ENCODE measurements at regions not wholly inside any gene's neighbourhood (a gene's known extent, or its start where the extent isn't known, plus 50 kb on each side); places are given as distances from the start of the nearest gene placed in this dataset.
A peak's percentile ranks its signal among the peaks of the same experiment; 100 is the strongest.

- Histone ChIP-seq H3K4me1 (ENCODE audit: control insufficient read depth, insufficient read depth, low read length) (peaks cover 25% of the 10 kb centered on the region), H3K27me3 (ENCODE audit: control insufficient read depth, insufficient read depth, low read length) (no peaks in the 10 kb centered on the region), H3K27ac (ENCODE audit: low read length) (no peak overlapping the region), H3K36me3 (ENCODE audit: control insufficient read depth, insufficient read depth, low read length) (no peaks in the 10 kb centered on the region), H3K9me3 (replicated peaks; ENCODE audit: control insufficient read depth, low read depth, low read length) (no peaks in the 10 kb centered on the region), H3K4me3 (ENCODE audit: low read length) (no peak overlapping the region)
- 79% methylated on average over 2 of the region's 4 CpGs for WGBS (ENCODE audit: insufficient coverage)
- DNase-seq, result no peak
These were observed 450.7 kb downstream of the TNS1 start for GRCh38 chr2:217552081-217552480.

GRCh38 chr2:217551252-217551899, 451.4 kb downstream of the TNS1 start:
- H3K4me3 ChIP-seq (ENCODE audit: low read length), result no peak overlapping the region
- no peaks in the 10 kb centered on the region for H3K36me3 ChIP-seq (ENCODE audit: control insufficient read depth, insufficient read depth, low read length)
- no peaks in the 10 kb centered on the region for H3K9me3 ChIP-seq (replicated peaks; ENCODE audit: control insufficient read depth, low read depth, low read length)
- no peaks in the 10 kb centered on the region for H3K27me3 ChIP-seq (ENCODE audit: control insufficient read depth, insufficient read depth, low read length)
- peak; percentile 71 for DNase-seq
- 0% methylated on average over 1 of the region's 3 CpGs for WGBS (ENCODE audit: insufficient coverage)
- no peak overlapping the region for H3K27ac ChIP-seq (ENCODE audit: low read length)
- peaks cover 25% of the 10 kb centered on the region for H3K4me1 ChIP-seq (ENCODE audit: control insufficient read depth, insufficient read depth, low read length)

- Histone ChIP-seq H3K4me1 (ENCODE audit: control insufficient read depth, insufficient read depth, low read length) (peaks cover 3% of the 10 kb centered on the region), H3K36me3 (ENCODE audit: control insufficient read depth, insufficient read depth, low read length) (no peaks in the 10 kb centered on the region), H3K27me3 (ENCODE audit: control insufficient read depth, insufficient read depth, low read length) (peaks cover 2% of the 10 kb centered on the region), H3K4me3 (ENCODE audit: low read length) (no peak overlapping the region), H3K9me3 (replicated peaks; ENCODE audit: control insufficient read depth, low read depth, low read length) (no peaks in the 10 kb centered on the region), H3K27ac (ENCODE audit: low read length) (no peak overlapping the region)
- WGBS (ENCODE audit: insufficient coverage), result 38% methylated on average over 1 of the region's 2 CpGs
- no peak for DNase-seq
These were observed 463.7 kb downstream of the TNS1 start for GRCh38 chr2:217539126-217539525.

GRCh38 chr2:217538719-217539118, 464.1 kb downstream of the TNS1 start:
- H3K4me1 ChIP-seq (ENCODE audit: control insufficient read depth, insufficient read depth, low read length), result peaks cover 3% of the 10 kb centered on the region
- DNase-seq, result no peak
- H3K27ac ChIP-seq (ENCODE audit: low read length), result no peak overlapping the region
- no peaks in the 10 kb centered on the region for H3K36me3 ChIP-seq (ENCODE audit: control insufficient read depth, insufficient read depth, low read length)
- no CpG with 5 or more reads among the region's 2 CpGs for WGBS (ENCODE audit: insufficient coverage)
- H3K9me3 ChIP-seq (replicated peaks; ENCODE audit: control insufficient read depth, low read depth, low read length), result no peaks in the 10 kb centered on the region
- no peak overlapping the region for H3K4me3 ChIP-seq (ENCODE audit: low read length)
- peaks cover 2% of the 10 kb centered on the region for H3K27me3 ChIP-seq (ENCODE audit: control insufficient read depth, insufficient read depth, low read length)

- Histone ChIP-seq H3K27me3 (ENCODE audit: control insufficient read depth, insufficient read depth, low read length) (peaks cover 2% of the 10 kb centered on the region), H3K9me3 (replicated peaks; ENCODE audit: control insufficient read depth, low read depth, low read length) (no peaks in the 10 kb centered on the region), H3K27ac (ENCODE audit: low read length) (no peak overlapping the region), H3K4me3 (ENCODE audit: low read length) (no peak overlapping the region), H3K4me1 (ENCODE audit: control insufficient read depth, insufficient read depth, low read length) (peaks cover 3% of the 10 kb centered on the region), H3K36me3 (ENCODE audit: control insufficient read depth, insufficient read depth, low read length) (no peaks in the 10 kb centered on the region)
- 100% methylated on average over 1 of the region's 6 CpGs for WGBS (ENCODE audit: insufficient coverage)
- peak; percentile 80 for DNase-seq
These were observed 466.7 kb downstream of the TNS1 start for GRCh38 chr2:217535957-217536708.

GRCh38 chr2:217530392-217531090, 472.3 kb downstream of the TNS1 start:
- Histone ChIP-seq H3K9me3 (replicated peaks; ENCODE audit: control insufficient read depth, low read depth, low read length) (no peaks in the 10 kb centered on the region), H3K36me3 (ENCODE audit: control insufficient read depth, insufficient read depth, low read length) (no peaks in the 10 kb centered on the region), H3K4me1 (ENCODE audit: control insufficient read depth, insufficient read depth, low read length) (peaks cover 3% of the 10 kb centered on the region), H3K27me3 (ENCODE audit: control insufficient read depth, insufficient read depth, low read length) (no peaks in the 10 kb centered on the region), H3K4me3 (ENCODE audit: low read length) (no peak overlapping the region), H3K27ac (ENCODE audit: low read length) (no peak overlapping the region)
- no peak for DNase-seq
- 62% methylated on average over 2 of the region's 2 CpGs for WGBS (ENCODE audit: insufficient coverage)

- Histone ChIP-seq H3K27ac (ENCODE audit: low read length) (no peak overlapping the region), H3K9me3 (replicated peaks; ENCODE audit: control insufficient read depth, low read depth, low read length) (no peaks in the 10 kb centered on the region), H3K4me1 (ENCODE audit: control insufficient read depth, insufficient read depth, low read length) (peaks cover 3% of the 10 kb centered on the region), H3K4me3 (ENCODE audit: low read length) (no peak overlapping the region), H3K27me3 (ENCODE audit: control insufficient read depth, insufficient read depth, low read length) (no peaks in the 10 kb centered on the region), H3K36me3 (ENCODE audit: control insufficient read depth, insufficient read depth, low read length) (no peaks in the 10 kb centered on the region)
- DNase-seq, result no peak
- no CpG with 5 or more reads among the region's 2 CpGs for WGBS (ENCODE audit: insufficient coverage)
These were observed 473.5 kb downstream of the TNS1 start for GRCh38 chr2:217529271-217529670.

- WGBS (ENCODE audit: insufficient coverage), result 100% methylated on average over 1 of the region's 4 CpGs
- no peak for DNase-seq
- Histone ChIP-seq H3K27me3 (ENCODE audit: control insufficient read depth, insufficient read depth, low read length) (no peaks in the 10 kb centered on the region), H3K4me1 (ENCODE audit: control insufficient read depth, insufficient read depth, low read length) (peaks cover 8% of the 10 kb centered on the region), H3K27ac (ENCODE audit: low read length) (no peak overlapping the region), H3K9me3 (replicated peaks; ENCODE audit: control insufficient read depth, low read depth, low read length) (no peaks in the 10 kb centered on the region), H3K36me3 (ENCODE audit: control insufficient read depth, insufficient read depth, low read length) (no peaks in the 10 kb centered on the region), H3K4me3 (ENCODE audit: low read length) (no peak overlapping the region)
These were observed 475.1 kb downstream of the TNS1 start for GRCh38 chr2:217527590-217528202.

- Histone ChIP-seq H3K4me3 (ENCODE audit: low read length) (no peak overlapping the region), H3K36me3 (ENCODE audit: control insufficient read depth, insufficient read depth, low read length) (no peaks in the 10 kb centered on the region), H3K4me1 (ENCODE audit: control insufficient read depth, insufficient read depth, low read length) (peaks cover 5% of the 10 kb centered on the region), H3K27ac (ENCODE audit: low read length) (no peak overlapping the region), H3K27me3 (ENCODE audit: control insufficient read depth, insufficient read depth, low read length) (no peaks in the 10 kb centered on the region), H3K9me3 (replicated peaks; ENCODE audit: control insufficient read depth, low read depth, low read length) (no peaks in the 10 kb centered on the region)
- no peak for DNase-seq
- 88% methylated on average over 4 of the region's 5 CpGs for WGBS (ENCODE audit: insufficient coverage)
These were observed 477.7 kb downstream of the TNS1 start for GRCh38 chr2:217525076-217525475.

- Histone ChIP-seq H3K36me3 (ENCODE audit: control insufficient read depth, insufficient read depth, low read length) (no peaks in the 10 kb centered on the region), H3K27ac (ENCODE audit: low read length) (no peak overlapping the region), H3K9me3 (replicated peaks; ENCODE audit: control insufficient read depth, low read depth, low read length) (no peaks in the 10 kb centered on the region), H3K4me3 (ENCODE audit: low read length) (no peak overlapping the region), H3K4me1 (ENCODE audit: control insufficient read depth, insufficient read depth, low read length) (peaks cover 5% of the 10 kb centered on the region), H3K27me3 (ENCODE audit: control insufficient read depth, insufficient read depth, low read length) (no peaks in the 10 kb centered on the region)
- DNase-seq, result peak; percentile 50
- WGBS (ENCODE audit: insufficient coverage), result 76% methylated on average over 3 of the region's 7 CpGs
These were observed 479.5 kb downstream of the TNS1 start for GRCh38 chr2:217523286-217523685.

Data from muscle of leg (tissue), 3 donors.